SK-N-SH treated with all-trans-retinoic acid at 6 μM for 48 hours (cell line): ENCODE measurements at regions not wholly inside any gene's neighbourhood (a gene's known extent, or its start where the extent isn't known, plus 50 kb on each side); places are given as distances from the start of the nearest gene placed in this dataset.
"Not testable (repeated sequence)": the region's sequence is repeated elsewhere in the genome, so short reads cannot be mapped to it uniquely, and the experiment has no call there.

ENCODE experiments used
- ATAC-seq: fragments of 200-7000 bp; cut with Tn5 transposase; 3 replicates; pipeline ENCODE4 v1.9.1; 2020; ENCODE audit warnings: mild to moderate bottlenecking, moderate library complexity
- ARNTL ChIP-seq: fragments of 450-650 bp; formaldehyde crosslinking; IDR thresholded peaks from 2 replicates; pipeline ENCODE4 v1.5.0; 2020; ENCODE audit warnings: low read depth, mild to moderate bottlenecking, moderate library complexity, borderline replicate concordance
- CREB5 ChIP-seq: fragments of 250-450 bp; sonication (Bioruptor Pico); IDR thresholded peaks from 2 replicates; pipeline ENCODE4 v1.5.1; 2020; ENCODE audit warnings: low read depth, mild to moderate bottlenecking, moderate library complexity
- CSRNP3 ChIP-seq: fragments of 250-450 bp; sonication (Bioruptor Pico); IDR thresholded peaks from 2 replicates; pipeline ENCODE4 v1.5.1; 2021; ENCODE audit warnings: mild to moderate bottlenecking, moderate library complexity
- ESRRG ChIP-seq: fragments of 250-450 bp; sonication (Bioruptor Pico); IDR thresholded peaks from 2 replicates; pipeline ENCODE4 v1.6.1; 2021; ENCODE audit warnings: mild to moderate bottlenecking
- GLIS3 ChIP-seq: fragments of 250-450 bp; sonication (Bioruptor Pico); IDR thresholded peaks from 2 replicates; pipeline ENCODE4 v1.5.0; 2020; ENCODE audit warnings: mild to moderate bottlenecking, moderate library complexity
- ISL1 ChIP-seq: fragments of 250-450 bp; sonication (Bioruptor Pico); IDR thresholded peaks from 2 replicates; pipeline ENCODE4 v2.1.2; 2022; ENCODE audit warnings: mild to moderate bottlenecking, moderate library complexity
- OSR1 ChIP-seq: fragments of 250-450 bp; sonication (Bioruptor Pico); IDR thresholded peaks from 2 replicates; pipeline ENCODE4 v1.8.0; 2022; ENCODE audit warnings: moderate library complexity, mild to moderate bottlenecking, inconsistent platforms
- PATZ1 ChIP-seq: fragments of 250-450 bp; sonication (Bioruptor Pico); IDR thresholded peaks from 2 replicates; pipeline ENCODE4 v1.8.0; 2020; ENCODE audit warnings: mild to moderate bottlenecking, moderate library complexity, borderline replicate concordance
- PPARA ChIP-seq: fragments of 250-450 bp; sonication (Bioruptor Pico); IDR thresholded peaks from 2 replicates; pipeline ENCODE4 v1.5.0; 2020; ENCODE audit warnings: mild to moderate bottlenecking, borderline replicate concordance
- SNAI2 ChIP-seq: fragments of 250-450 bp; sonication (Bioruptor Pico); IDR thresholded peaks from 2 replicates; pipeline ENCODE4 v1.5.0; 2020; ENCODE audit warnings: mild to moderate bottlenecking, moderate library complexity
- TCF4 ChIP-seq: fragments of 250-450 bp; sonication (Bioruptor Pico); IDR thresholded peaks from 2 replicates; pipeline ENCODE4 v1.8.0; 2021; ENCODE audit warnings: mild to moderate bottlenecking, moderate library complexity, borderline replicate concordance
- TOX ChIP-seq: fragments of 250-450 bp; sonication (Bioruptor Pico); IDR thresholded peaks from 2 replicates; pipeline ENCODE4 v1.8.0; 2021; ENCODE audit warnings: mild to moderate bottlenecking, moderate library complexity, borderline replicate concordance
- TSHZ2 ChIP-seq: fragments of 250-450 bp; sonication (Bioruptor Pico); IDR thresholded peaks from 2 replicates; pipeline ENCODE4 v1.5.0; 2020; ENCODE audit warnings: mild to moderate bottlenecking, moderate library complexity
- ZC3H10 ChIP-seq: fragments of 250-450 bp; sonication (Bioruptor Pico); IDR thresholded peaks from 2 replicates; pipeline ENCODE4 v1.5.1; 2021; ENCODE audit warnings: mild to moderate bottlenecking, moderate library complexity
- ZFP3 ChIP-seq: fragments of 250-450 bp; sonication (Bioruptor Pico); IDR thresholded peaks from 2 replicates; pipeline ENCODE4 v1.5.0; 2020; ENCODE audit warnings: mild to moderate bottlenecking, moderate library complexity
- ZFP30 ChIP-seq: fragments of 450-650 bp; formaldehyde crosslinking; IDR thresholded peaks from 2 replicates; pipeline ENCODE4 v1.5.0; 2022; ENCODE audit warnings: mild to moderate bottlenecking, moderate library complexity
- ZNF565 ChIP-seq: fragments of 450-650 bp; formaldehyde crosslinking; conservative IDR thresholded peaks from 2 replicates; pipeline ENCODE4 v1.5.0; 2020; ENCODE audit warnings: low read depth, mild to moderate bottlenecking, moderate library complexity
- ZNF70 ChIP-seq: fragments of 450-650 bp; formaldehyde crosslinking; IDR thresholded peaks from 2 replicates; pipeline ENCODE4 v1.5.0; 2020; ENCODE audit warnings: mild to moderate bottlenecking, moderate library complexity
- ZNF8 ChIP-seq: fragments of 450-650 bp; formaldehyde crosslinking; IDR thresholded peaks from 2 replicates; pipeline ENCODE4 v1.5.0; 2020; ENCODE audit warnings: mild to moderate bottlenecking, moderate library complexity

- peak; percentile 18; the same call in 1 of the 2 replicates for TF ChIP-seq ZNF8 (CRISPR knock-in tag)
- not testable (repeated sequence) for ATAC-seq
Measured at GRCh38 chr10:7104379-7104778, 306.5 kb downstream of the SFMBT2 start.

- no peak for ATAC-seq
- TF ChIP-seq ARNTL (CRISPR knock-in tag) = no peak
- no peak for TF ChIP-seq TSHZ2 (CRISPR knock-in tag)
- no peak for TF ChIP-seq GLIS3
- TF ChIP-seq CSRNP3 (CRISPR knock-in tag) = no peak
- no peak for TF ChIP-seq OSR1 (CRISPR knock-in tag)
- TF ChIP-seq ZFP30 (CRISPR knock-in tag) = no peak
- TF ChIP-seq ZC3H10 (CRISPR knock-in tag) = no peak
- TF ChIP-seq ESRRG (CRISPR knock-in tag) = no peak
- TF ChIP-seq SNAI2 (CRISPR knock-in tag) = no peak
- TF ChIP-seq CREB5 (CRISPR knock-in tag) = no peak
- no peak for TF ChIP-seq ISL1 (CRISPR knock-in tag)
- TF ChIP-seq TCF4 (CRISPR knock-in tag) = no peak
- TF ChIP-seq, all 23 proteins: peak for 0
Measured at GRCh38 chr10:7102557-7103349, 308.1 kb downstream of the SFMBT2 start.

GRCh38 chr10:7102084-7102483, 308.8 kb downstream of the SFMBT2 start:
- no peak for TF ChIP-seq ARNTL (CRISPR knock-in tag)
- no peak for TF ChIP-seq TCF4 (CRISPR knock-in tag)
- TF ChIP-seq ZFP3 = no peak
- no peak for TF ChIP-seq PPARA (CRISPR knock-in tag)
- no peak for TF ChIP-seq ZNF70 (CRISPR knock-in tag)
- no peak for TF ChIP-seq ZFP30 (CRISPR knock-in tag)
- no peak for TF ChIP-seq ZNF8 (CRISPR knock-in tag)
- TF ChIP-seq TOX (CRISPR knock-in tag) = no peak
- TF ChIP-seq SNAI2 (CRISPR knock-in tag) = no peak
- no peak for TF ChIP-seq TSHZ2 (CRISPR knock-in tag)
- TF ChIP-seq PATZ1 (CRISPR knock-in tag) = no peak
- no peak for TF ChIP-seq ISL1 (CRISPR knock-in tag)
- TF ChIP-seq ESRRG (CRISPR knock-in tag) = no peak
- no peak for TF ChIP-seq ZC3H10 (CRISPR knock-in tag)
- TF ChIP-seq ZNF565 (CRISPR knock-in tag) = no peak
- no peak for ATAC-seq
